ENCODE measurements at regions not wholly inside any gene's neighbourhood (a gene's known extent, or its start where the extent isn't known, plus 50 kb on each side); places are given as distances from the start of the nearest gene placed in this dataset.

- POLR2A ChIA-PET (ENCODE audit: partially characterized antibody): interaction anchor here (0.6 to 1.4 kb wide), 3 partner anchors 9 to 765 kb away, joined by 3 to 4 read pairs (median 3); no protein-coding TSS in a partner anchor
- no peak for FAIRE-seq
Measured at GRCh38 chr12:103198499-103198898, 241.0 kb downstream of the ASCL1 start.

More at GRCh38 chr12:103198499-103198898, 241.0 kb downstream of the ASCL1 start:
- no peak overlapping the region for H2BK120ac ChIP-seq (replicated peaks; ENCODE audit: low read depth, low read length)
- peak overlapping the region; percentile 38 for H4K91ac ChIP-seq (replicated peaks; ENCODE audit: insufficient read length, low read length)
- H3K4me2 ChIP-seq (ENCODE audit: insufficient read depth in 1 of 2, low read depth in 2 of 2, low read length in 2 of 2): no peak overlapping the region
- H3K18ac ChIP-seq (ENCODE audit: extremely low read depth, low read length): no peak overlapping the region
- peak overlapping the region; percentile 11; the same call in 1 of the 2 replicates for H2BK20ac ChIP-seq (ENCODE audit: low read length)
- H3K4ac ChIP-seq (replicated peaks; ENCODE audit: insufficient read length, low read depth, low read length): no peak overlapping the region
- no peak overlapping the region for H4K8ac ChIP-seq (ENCODE audit: extremely low read depth, insufficient read depth, low read length)
- no peaks in the 10 kb centered on the region for H3K79me2 ChIP-seq (ENCODE audit: control insufficient read depth in 1 of 2, insufficient read depth in 2 of 2, low read length in 2 of 2)
- 94% methylated on average over 2 of the region's 2 CpGs; no CpG with 5 or more reads in 1 of the 2 experiments for WGBS, 2 experiments (ENCODE audit: extremely low coverage in 1 of 2, insufficient coverage in 1 of 2, insufficient read length in 1 of 2, insufficient replicate concordance in 2 of 2, low coverage in 1 of 2, low lambda C conversion rate in 2 of 2, missing lambda C conversion rate in 1 of 2)
- TF ChIP-seq CEBPB (IDR thresholded peaks at IDR 0.05; ENCODE audit: low read depth, low read length): peak; percentile 31; the same call in 1 of the 2 replicates
- TF ChIP-seq MAFK (IDR thresholded peaks at IDR 0.05; ENCODE audit: low read depth, low read length): no peak
- H3K27ac ChIP-seq (ENCODE audit: low read depth, low read length): no peak overlapping the region
- H3K14ac ChIP-seq (ENCODE audit: insufficient read length): no peak overlapping the region
- no peaks in the 10 kb centered on the region for H3K23me2 ChIP-seq (ENCODE audit: low read depth, low read length)
- no peak overlapping the region for H3K56ac ChIP-seq (replicated peaks; ENCODE audit: insufficient read length, low read depth, low read length)
- H3K36me3 ChIP-seq (ENCODE audit: control insufficient read depth in 2 of 4, insufficient read depth in 4 of 4, low read length in 3 of 4): no peaks in the 10 kb centered on the region
- no peaks in the 10 kb centered on the region for H3K79me1 ChIP-seq (ENCODE audit: low read depth, low read length)
- no peak overlapping the region for H2BK15ac ChIP-seq (ENCODE audit: low read length)
- no peak overlapping the region for H4K5ac ChIP-seq (ENCODE audit: insufficient read length, low read depth, low read length)
- peak overlapping the region; percentile 20; the same call in 1 of the 2 replicates for H2BK5ac ChIP-seq (ENCODE audit: low read depth, low read length)
- no peak overlapping the region for H3K23ac ChIP-seq (ENCODE audit: insufficient read length)
- no peak overlapping the region for H2AFZ ChIP-seq (ENCODE audit: low read length)
- 0 out of 4 replicates have a peak, but pooled peaks cover 0 to 3% of the 10 kb centered on the region in 2 experiments for H3K9me3 ChIP-seq (ENCODE audit: insufficient read depth in 2 of 2, low read depth in 1 of 2, low read length in 1 of 2)
- peaks cover 0 to 6% (median 3%) of the 10 kb centered on the region in 4 experiments; a peak in 5 of 7 replicates for H3K4me1 ChIP-seq (replicated peaks in 1 of 4; ENCODE audit: control insufficient read depth in 3 of 4, insufficient read depth in 4 of 4, low read length in 3 of 4)
- no peaks in the 10 kb centered on the region for H4K20me1 ChIP-seq (replicated peaks in 1 of 2; ENCODE audit: control insufficient read depth in 1 of 2, insufficient read depth in 2 of 2, low read length in 2 of 2)
- no peak overlapping the region for H2BK12ac ChIP-seq (ENCODE audit: low read depth, low read length)
- H3K4me3 ChIP-seq (ENCODE audit: extremely low read depth in 1 of 4, insufficient read depth in 2 of 4, low read depth in 3 of 4, low read length in 4 of 4): no peak overlapping the region
- CTCF ChIA-PET (ENCODE audit: partially characterized antibody): interaction anchor here (1.3 to 1.7 kb wide), 2 partner anchors 305 to 350 kb away, joined by 3 to 4 read pairs; no protein-coding TSS in a partner anchor
- no peak for DNase-seq (ENCODE audit: low read depth in 1 of 2, low spot score in 2 of 2)
- no peak overlapping the region for H3K9ac ChIP-seq (replicated peaks in 1 of 4; ENCODE audit: extremely low read depth in 1 of 4, low read depth in 3 of 4, low read length in 3 of 4)
- H3K27me3 ChIP-seq (replicated peaks in 1 of 4; ENCODE audit: control insufficient read depth in 3 of 4, extremely low read depth in 1 of 4, insufficient read depth in 3 of 4, low read length in 3 of 4): no peaks in the 10 kb centered on the region
- 0 out of 2 replicates have a peak overlapping the region, but pooled peaks have one; percentile 28 for H2AK5ac ChIP-seq (ENCODE audit: low read depth, low read length)
